ENCODE measurements at regions not wholly inside any gene's neighbourhood (a gene's known extent, or its start where the extent isn't known, plus 50 kb on each side); places are given as distances from the start of the nearest gene placed in this dataset.

DNA sequence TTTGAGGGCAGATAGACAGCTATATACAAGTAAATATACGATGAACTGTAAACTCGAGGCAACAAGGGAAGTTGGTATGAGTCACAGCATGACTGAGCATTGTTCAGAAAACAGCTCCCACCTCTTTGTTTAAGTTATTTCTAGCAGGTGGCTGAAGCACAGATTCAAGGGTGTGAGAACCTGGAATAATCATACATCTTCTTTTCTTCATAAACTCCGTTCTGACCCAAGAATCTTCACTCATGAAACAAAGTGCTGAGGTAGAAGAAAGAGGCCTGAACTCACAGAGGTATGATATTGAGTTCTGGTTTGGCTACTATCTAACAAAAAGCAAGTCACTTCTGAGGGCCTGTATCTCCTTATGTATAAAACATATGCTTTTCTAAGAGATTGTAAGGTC lies 364.1 kb upstream of the KITLG start:
- no peaks in the 10 kb centered on the region for H3K9me3 Mint-ChIP-seq
- H3K36me3 Mint-ChIP-seq (ENCODE audit: insufficient read depth), result no peaks in the 10 kb centered on the region
- ATAC-seq (replicated peaks; ENCODE audit: extremely low read depth, poor library complexity, severe bottlenecking) (no peak), DNase-seq (ENCODE audit: low spot score in 2 of 2) (no peak)
- no peak overlapping the region for H3K27ac Mint-ChIP-seq (ENCODE audit: low read depth)
- no peak overlapping the region for H3K4me3 Mint-ChIP-seq
- peaks cover 34% of the 10 kb centered on the region for H3K27me3 Mint-ChIP-seq
- H3K4me1 Mint-ChIP-seq, result no peaks in the 10 kb centered on the region

DNA sequence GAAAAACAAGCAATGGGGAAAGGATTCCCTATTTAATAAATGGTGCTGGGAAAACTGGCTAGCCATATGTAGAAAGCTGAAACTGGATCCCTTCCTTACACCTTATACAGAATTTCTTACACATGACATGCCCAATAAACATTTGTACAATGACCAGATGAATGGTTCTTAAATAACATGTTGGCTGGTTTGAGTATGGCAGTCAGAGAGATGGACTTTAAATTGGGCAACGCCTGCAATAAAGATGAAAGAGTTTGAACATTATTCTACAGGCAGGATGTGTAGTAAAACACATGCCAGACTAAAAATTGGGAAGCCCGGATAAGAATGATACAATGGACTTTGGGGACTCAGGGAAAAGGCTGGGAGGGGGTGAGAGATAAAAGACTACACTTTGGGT lies 360.6 kb upstream of the KITLG start:
- ATAC-seq (replicated peaks; ENCODE audit: extremely low read depth, poor library complexity, severe bottlenecking), result no peak
- Mint-ChIP-seq H3K4me3 (no peak overlapping the region), H3K9me3 (no peaks in the 10 kb centered on the region)

DNA sequence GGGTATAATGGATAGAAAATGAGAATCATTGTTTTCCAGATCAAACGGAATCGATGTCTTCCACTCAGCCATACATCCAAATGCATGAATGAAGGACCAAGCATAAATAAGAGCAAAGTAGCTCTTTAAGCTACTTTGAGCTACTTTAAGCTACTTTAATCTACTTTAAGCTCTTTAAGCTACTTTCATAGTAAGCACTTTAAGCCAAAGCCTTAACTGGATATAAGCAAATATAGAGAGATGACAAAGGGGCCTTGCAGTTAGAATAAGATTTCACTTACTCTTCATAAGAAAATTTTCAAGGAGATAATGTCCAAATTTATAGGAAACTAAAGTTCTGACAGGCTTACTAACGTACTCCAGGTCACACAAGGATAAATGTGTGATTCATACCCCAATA lies 355.6 kb upstream of the KITLG start:
- H3K4me3 Mint-ChIP-seq, result no peak overlapping the region
- DNase-seq (ENCODE audit: low spot score in 2 of 2) (no peak), ATAC-seq (replicated peaks; ENCODE audit: extremely low read depth, poor library complexity, severe bottlenecking) (no peak)
- no peaks in the 10 kb centered on the region for H3K36me3 Mint-ChIP-seq (ENCODE audit: insufficient read depth)
- H3K4me1 Mint-ChIP-seq, result no peaks in the 10 kb centered on the region
- no peaks in the 10 kb centered on the region for H3K9me3 Mint-ChIP-seq
- H3K27me3 Mint-ChIP-seq, result peaks cover 3% of the 10 kb centered on the region
- no peak overlapping the region for H3K27ac Mint-ChIP-seq (ENCODE audit: low read depth)

More for the DNA sequence above, 360.6 kb upstream of the KITLG start:
- no peak for DNase-seq (ENCODE audit: low spot score in 2 of 2)
- H3K4me1 Mint-ChIP-seq, result no peaks in the 10 kb centered on the region
- H3K27me3 Mint-ChIP-seq, result peaks cover 25% of the 10 kb centered on the region
- no peaks in the 10 kb centered on the region for H3K36me3 Mint-ChIP-seq (ENCODE audit: insufficient read depth)
- H3K27ac Mint-ChIP-seq (ENCODE audit: low read depth), result no peak overlapping the region

DNA sequence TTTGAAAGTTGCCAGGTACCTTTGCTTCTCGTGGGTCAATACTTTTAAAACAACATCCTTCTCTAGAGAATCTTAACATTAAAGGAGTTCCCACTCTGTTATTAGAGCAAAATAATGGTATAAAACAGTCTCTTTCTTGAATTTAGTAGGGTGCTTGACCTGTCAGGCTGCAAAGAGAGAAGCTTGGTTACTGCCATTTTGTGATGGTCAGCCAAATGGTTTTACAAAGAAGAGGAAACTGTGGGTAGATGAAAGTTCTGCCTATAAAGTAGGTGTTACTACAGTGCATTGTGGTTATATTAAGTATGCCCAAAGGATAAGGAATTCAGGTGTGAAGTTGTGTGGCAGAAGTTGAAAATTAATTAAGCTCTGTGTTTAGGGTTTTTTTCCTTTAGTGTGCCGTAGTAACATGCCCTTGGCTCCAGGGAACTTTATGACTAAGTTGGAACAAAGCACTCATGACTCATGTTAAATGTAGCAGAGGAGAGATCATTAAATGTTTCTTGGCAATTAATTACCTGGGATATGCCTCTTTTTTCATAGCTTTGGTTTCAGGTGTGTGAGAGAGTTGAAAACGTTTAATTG lies 354.0 kb upstream of the KITLG start:
- Mint-ChIP-seq H3K4me3 (no peak overlapping the region), H3K36me3 (ENCODE audit: insufficient read depth) (no peaks in the 10 kb centered on the region), H3K27ac (ENCODE audit: low read depth) (no peak overlapping the region), H3K4me1 (no peaks in the 10 kb centered on the region), H3K9me3 (no peaks in the 10 kb centered on the region), H3K27me3 (peaks cover 11% of the 10 kb centered on the region)
- DNase-seq (ENCODE audit: low spot score in 2 of 2), result no peak
- ATAC-seq (replicated peaks; ENCODE audit: extremely low read depth, poor library complexity, severe bottlenecking), result no peak

DNA sequence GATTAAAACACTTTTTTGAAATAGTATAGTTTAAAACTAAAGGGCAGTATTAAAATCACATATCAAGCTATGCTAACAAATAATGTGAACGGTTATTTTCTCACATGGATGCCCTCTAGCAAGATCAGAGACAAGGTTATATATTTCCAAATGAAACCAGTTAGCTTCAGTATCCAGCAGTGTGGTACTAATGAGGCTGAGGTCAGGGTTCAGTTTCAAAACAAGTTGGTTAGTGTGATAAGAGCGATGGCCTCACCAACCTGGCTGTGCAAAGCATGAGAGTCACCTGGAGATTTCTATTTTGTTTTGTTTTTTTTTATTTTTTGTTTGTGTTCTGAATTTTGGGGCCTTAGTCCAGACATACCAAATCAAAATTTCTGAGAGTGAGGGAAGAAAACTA lies 352.2 kb upstream of the KITLG start:
- H3K36me3 Mint-ChIP-seq (ENCODE audit: insufficient read depth), result no peaks in the 10 kb centered on the region
- H3K4me3 Mint-ChIP-seq, result no peak overlapping the region
- ATAC-seq (replicated peaks; ENCODE audit: extremely low read depth, poor library complexity, severe bottlenecking) (no peak), DNase-seq (ENCODE audit: low spot score in 2 of 2) (no peak)
- H3K27me3 Mint-ChIP-seq, result peaks cover 11% of the 10 kb centered on the region
- no peak overlapping the region for H3K27ac Mint-ChIP-seq (ENCODE audit: low read depth)
- no peaks in the 10 kb centered on the region for H3K4me1 Mint-ChIP-seq
- no peaks in the 10 kb centered on the region for H3K9me3 Mint-ChIP-seq

- DNase-seq (ENCODE audit: low spot score in 2 of 2) (no peak), ATAC-seq (replicated peaks; ENCODE audit: extremely low read depth, poor library complexity, severe bottlenecking) (no peak)
- Mint-ChIP-seq H3K9me3 (no peaks in the 10 kb centered on the region), H3K4me1 (no peaks in the 10 kb centered on the region), H3K4me3 (no peak overlapping the region), H3K36me3 (ENCODE audit: insufficient read depth) (no peaks in the 10 kb centered on the region), H3K27me3 (peaks cover 11% of the 10 kb centered on the region), H3K27ac (ENCODE audit: low read depth) (no peak overlapping the region)
These were observed 351.3 kb upstream of the KITLG start for GRCh38 chr12:88931598-88931997.

DNA sequence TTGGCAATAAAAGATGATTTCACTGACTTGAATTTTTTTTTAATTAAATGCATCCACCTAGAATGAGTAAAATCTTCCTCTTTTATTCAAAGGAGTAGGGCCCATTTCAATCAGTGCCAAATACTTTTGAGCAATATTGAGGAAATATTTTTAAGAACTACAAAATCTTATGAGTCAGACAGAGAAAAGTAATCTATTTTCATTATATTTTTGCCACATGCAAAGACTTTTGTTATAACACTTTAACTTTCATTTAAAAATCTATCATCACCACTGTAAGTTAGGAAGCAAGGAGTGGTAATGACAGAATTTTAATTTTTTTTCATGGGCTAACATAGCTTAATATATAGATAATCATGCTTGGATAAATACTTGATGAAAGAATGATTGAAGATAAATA lies 345.2 kb upstream of the KITLG start:
- H3K27ac Mint-ChIP-seq (ENCODE audit: low read depth), result no peak overlapping the region
- H3K36me3 Mint-ChIP-seq (ENCODE audit: insufficient read depth), result no peaks in the 10 kb centered on the region
- no peak overlapping the region for H3K4me3 Mint-ChIP-seq
- no peak for DNase-seq (ENCODE audit: low spot score in 2 of 2)
- ATAC-seq (replicated peaks; ENCODE audit: extremely low read depth, poor library complexity, severe bottlenecking), result no peak
- no peaks in the 10 kb centered on the region for H3K9me3 Mint-ChIP-seq
- no peaks in the 10 kb centered on the region for H3K4me1 Mint-ChIP-seq
- H3K27me3 Mint-ChIP-seq, result peaks cover 4% of the 10 kb centered on the region

DNA sequence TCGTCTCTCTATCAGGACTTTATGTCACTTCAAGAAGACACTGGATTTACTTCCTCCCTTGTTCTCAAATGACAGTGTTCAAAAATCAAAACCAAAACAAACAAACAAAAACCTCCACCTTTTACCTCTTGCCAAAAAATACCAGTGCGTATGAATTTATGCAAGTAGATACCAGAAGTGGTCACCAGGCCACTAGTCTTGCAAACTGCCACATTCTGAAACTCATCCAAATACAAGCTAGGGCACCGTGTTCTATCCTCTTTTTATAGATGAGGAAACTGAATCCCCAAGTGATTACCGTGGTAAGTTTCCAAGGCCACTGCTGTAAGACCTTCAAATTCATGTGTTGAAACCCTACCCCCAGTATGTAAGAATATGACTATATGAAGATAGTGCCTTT lies 343.9 kb upstream of the KITLG start:
- Mint-ChIP-seq H3K4me3 (no peak overlapping the region), H3K27me3 (no peaks in the 10 kb centered on the region), H3K36me3 (ENCODE audit: insufficient read depth) (no peaks in the 10 kb centered on the region), H3K27ac (ENCODE audit: low read depth) (no peak overlapping the region), H3K4me1 (no peaks in the 10 kb centered on the region), H3K9me3 (no peaks in the 10 kb centered on the region)
- DNase-seq (ENCODE audit: low spot score in 2 of 2) (no peak), ATAC-seq (replicated peaks; ENCODE audit: extremely low read depth, poor library complexity, severe bottlenecking) (no peak)

GRCh38 chr12:88923631-88924030 lies 343.4 kb upstream of the KITLG start:
- no peak for DNase-seq (ENCODE audit: low spot score in 2 of 2)
- H3K27me3 Mint-ChIP-seq, result no peaks in the 10 kb centered on the region
- no peak for ATAC-seq (replicated peaks; ENCODE audit: extremely low read depth, poor library complexity, severe bottlenecking)
- H3K27ac Mint-ChIP-seq (ENCODE audit: low read depth), result no peak overlapping the region
- H3K4me1 Mint-ChIP-seq, result no peaks in the 10 kb centered on the region
- no peaks in the 10 kb centered on the region for H3K9me3 Mint-ChIP-seq
- H3K36me3 Mint-ChIP-seq (ENCODE audit: insufficient read depth), result no peaks in the 10 kb centered on the region
- no peak overlapping the region for H3K4me3 Mint-ChIP-seq

- no peaks in the 10 kb centered on the region for H3K9me3 Mint-ChIP-seq
- H3K27ac Mint-ChIP-seq (ENCODE audit: low read depth), result no peak overlapping the region
- ATAC-seq (replicated peaks; ENCODE audit: extremely low read depth, poor library complexity, severe bottlenecking) (no peak), DNase-seq (ENCODE audit: low spot score in 2 of 2) (no peak)
- no peaks in the 10 kb centered on the region for H3K27me3 Mint-ChIP-seq
- H3K36me3 Mint-ChIP-seq (ENCODE audit: insufficient read depth), result no peaks in the 10 kb centered on the region
- H3K4me1 Mint-ChIP-seq, result no peaks in the 10 kb centered on the region
- H3K4me3 Mint-ChIP-seq, result no peak overlapping the region
These were observed 342.5 kb upstream of the KITLG start for GRCh38 chr12:88922816-88923215.

DNA sequence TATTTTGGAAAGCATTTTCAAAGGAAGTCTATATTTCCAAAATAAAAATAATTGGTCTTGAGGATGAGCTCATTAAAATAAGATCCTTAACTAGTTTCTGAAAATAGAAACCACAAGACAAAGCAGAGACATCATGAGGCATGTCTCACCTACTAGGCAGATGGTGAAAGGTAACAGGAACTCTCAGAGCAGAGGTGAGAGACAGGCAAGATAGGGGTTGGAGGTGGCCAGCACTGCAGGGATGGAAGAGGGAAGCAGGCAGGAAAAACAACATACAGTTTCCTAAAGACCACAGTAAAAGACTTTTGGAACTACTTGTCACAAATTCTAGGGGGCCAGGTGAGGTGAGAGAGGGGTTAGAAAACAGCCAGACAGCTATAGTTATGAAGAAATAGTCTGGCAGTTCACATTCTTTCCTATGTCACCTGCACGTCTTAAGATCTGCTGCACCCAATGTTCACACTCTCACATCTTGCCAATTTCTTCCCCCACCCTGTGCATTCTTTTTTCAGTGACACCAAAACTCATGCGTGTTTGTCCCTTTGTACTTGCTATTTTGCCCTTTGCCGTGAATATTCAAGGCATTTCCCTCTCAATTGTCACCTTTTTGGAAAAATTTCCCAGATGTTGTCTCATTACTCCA lies 341.7 kb upstream of the KITLG start:
- Mint-ChIP-seq H3K27ac (ENCODE audit: low read depth) (no peak overlapping the region), H3K4me3 (no peak overlapping the region), H3K4me1 (no peaks in the 10 kb centered on the region), H3K9me3 (no peaks in the 10 kb centered on the region), H3K27me3 (no peaks in the 10 kb centered on the region), H3K36me3 (ENCODE audit: insufficient read depth) (no peaks in the 10 kb centered on the region)
- DNase-seq (ENCODE audit: low spot score in 2 of 2) (no peak), ATAC-seq (replicated peaks; ENCODE audit: extremely low read depth, poor library complexity, severe bottlenecking) (no peak)

- ATAC-seq (replicated peaks; ENCODE audit: extremely low read depth, poor library complexity, severe bottlenecking) (no peak), DNase-seq (ENCODE audit: low spot score in 2 of 2) (no peak)
- Mint-ChIP-seq H3K4me3 (no peak overlapping the region), H3K27ac (ENCODE audit: low read depth) (no peak overlapping the region), H3K4me1 (no peaks in the 10 kb centered on the region), H3K27me3 (no peaks in the 10 kb centered on the region), H3K36me3 (ENCODE audit: insufficient read depth) (no peaks in the 10 kb centered on the region), H3K9me3 (no peaks in the 10 kb centered on the region)
These were observed 341.2 kb upstream of the KITLG start for GRCh38 chr12:88921434-88921833.

DNA sequence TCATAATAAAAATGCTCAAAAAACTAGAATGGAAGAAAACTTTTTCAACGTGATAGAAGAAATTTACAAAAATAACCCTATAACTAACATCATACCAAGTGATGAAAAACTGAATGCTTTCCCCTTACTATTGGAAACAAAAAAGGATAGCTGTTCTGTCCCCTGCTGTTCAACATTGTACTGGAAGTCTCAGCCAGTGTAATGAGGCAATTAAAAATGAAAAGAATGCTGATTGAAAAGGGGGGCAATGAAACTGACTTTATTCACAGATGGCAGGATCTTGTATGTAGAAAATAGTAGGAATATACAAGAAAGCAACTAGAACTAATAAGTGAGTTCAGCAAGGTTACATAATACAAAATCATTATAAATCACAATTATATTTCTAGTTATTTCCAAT lies 337.9 kb upstream of the KITLG start:
- H3K9me3 Mint-ChIP-seq, result peaks cover 11% of the 10 kb centered on the region
- H3K4me3 Mint-ChIP-seq, result no peak overlapping the region
- DNase-seq (ENCODE audit: low spot score in 2 of 2) (no peak), ATAC-seq (replicated peaks; ENCODE audit: extremely low read depth, poor library complexity, severe bottlenecking) (no peak)
- H3K27me3 Mint-ChIP-seq, result no peaks in the 10 kb centered on the region
- H3K4me1 Mint-ChIP-seq, result no peaks in the 10 kb centered on the region
- no peaks in the 10 kb centered on the region for H3K36me3 Mint-ChIP-seq (ENCODE audit: insufficient read depth)
- no peak overlapping the region for H3K27ac Mint-ChIP-seq (ENCODE audit: low read depth)
